ENCODE measurements at regions not wholly inside any gene's neighbourhood (a gene's known extent, or its start where the extent isn't known, plus 50 kb on each side); places are given as distances from the start of the nearest gene placed in this dataset.

DNA sequence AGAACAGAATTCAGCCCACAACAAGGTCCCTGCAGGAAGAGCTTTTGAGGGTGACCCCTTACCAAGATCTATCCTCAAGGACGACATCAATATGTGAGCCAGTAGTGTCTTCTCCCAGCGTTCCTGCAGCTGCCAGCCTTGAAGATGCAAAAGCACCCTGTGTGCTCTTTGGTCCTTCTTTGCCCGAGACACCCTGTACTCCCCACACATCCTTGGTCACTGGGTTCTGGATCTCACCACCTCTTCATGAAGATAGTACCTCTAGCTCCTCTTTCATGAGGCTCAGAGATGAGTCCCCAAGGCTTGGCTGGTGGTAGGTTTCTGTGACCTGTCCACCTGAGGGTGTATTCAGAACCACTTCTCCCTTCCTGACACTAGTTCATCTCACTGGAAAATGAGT lies 259.6 kb upstream of the FOXQ1 start:
- no peak overlapping the region for H3K4me3 ChIP-seq
- no peak overlapping the region for H3K27ac ChIP-seq
- H3K4me1 ChIP-seq (ENCODE audit: insufficient read depth): peaks cover 6% of the 10 kb centered on the region
- 92% methylated on average over 3 of the region's 3 CpGs for WGBS (ENCODE audit: low lambda C conversion rate, missing lambda C conversion rate)
- no peaks in the 10 kb centered on the region for H3K9me3 ChIP-seq (ENCODE audit: low read depth)
- H3K4me2 ChIP-seq: no peak overlapping the region
- H3K27me3 ChIP-seq: no peaks in the 10 kb centered on the region
- no peaks in the 10 kb centered on the region for H4K20me1 ChIP-seq (ENCODE audit: insufficient read depth, poor library complexity, severe bottlenecking)
- TF ChIP-seq, protein P1, sequence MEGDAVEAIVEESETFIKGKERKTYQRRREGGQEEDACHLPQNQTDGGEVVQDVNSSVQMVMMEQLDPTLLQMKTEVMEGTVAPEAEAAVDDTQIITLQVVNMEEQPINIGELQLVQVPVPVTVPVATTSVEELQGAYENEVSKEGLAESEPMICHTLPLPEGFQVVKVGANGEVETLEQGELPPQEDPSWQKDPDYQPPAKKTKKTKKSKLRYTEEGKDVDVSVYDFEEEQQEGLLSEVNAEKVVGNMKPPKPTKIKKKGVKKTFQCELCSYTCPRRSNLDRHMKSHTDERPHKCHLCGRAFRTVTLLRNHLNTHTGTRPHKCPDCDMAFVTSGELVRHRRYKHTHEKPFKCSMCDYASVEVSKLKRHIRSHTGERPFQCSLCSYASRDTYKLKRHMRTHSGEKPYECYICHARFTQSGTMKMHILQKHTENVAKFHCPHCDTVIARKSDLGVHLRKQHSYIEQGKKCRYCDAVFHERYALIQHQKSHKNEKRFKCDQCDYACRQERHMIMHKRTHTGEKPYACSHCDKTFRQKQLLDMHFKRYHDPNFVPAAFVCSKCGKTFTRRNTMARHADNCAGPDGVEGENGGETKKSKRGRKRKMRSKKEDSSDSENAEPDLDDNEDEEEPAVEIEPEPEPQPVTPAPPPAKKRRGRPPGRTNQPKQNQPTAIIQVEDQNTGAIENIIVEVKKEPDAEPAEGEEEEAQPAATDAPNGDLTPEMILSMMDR (IDR thresholded peaks at IDR 0.05; ENCODE audit: poor library complexity): no peak
- no peak for TF ChIP-seq EZH2phosphoT487 (IDR thresholded peaks at IDR 0.05; ENCODE audit: low read depth, severe bottlenecking, unreplicated experiment)
- TF ChIP-seq EZH2 (IDR thresholded peaks at IDR 0.05; ENCODE audit: borderline replicate concordance): no peak
- H3K36me3 ChIP-seq (replicated peaks; ENCODE audit: insufficient read depth, low read depth): no peaks in the 10 kb centered on the region
- no peak overlapping the region for H2AFZ ChIP-seq
- no peaks in the 10 kb centered on the region for H3K79me2 ChIP-seq
- H3K9me2 ChIP-seq (replicated peaks; ENCODE audit: insufficient read depth): no peaks in the 10 kb centered on the region
- no peak for DNase-seq (ENCODE audit: low spot score)

DNA sequence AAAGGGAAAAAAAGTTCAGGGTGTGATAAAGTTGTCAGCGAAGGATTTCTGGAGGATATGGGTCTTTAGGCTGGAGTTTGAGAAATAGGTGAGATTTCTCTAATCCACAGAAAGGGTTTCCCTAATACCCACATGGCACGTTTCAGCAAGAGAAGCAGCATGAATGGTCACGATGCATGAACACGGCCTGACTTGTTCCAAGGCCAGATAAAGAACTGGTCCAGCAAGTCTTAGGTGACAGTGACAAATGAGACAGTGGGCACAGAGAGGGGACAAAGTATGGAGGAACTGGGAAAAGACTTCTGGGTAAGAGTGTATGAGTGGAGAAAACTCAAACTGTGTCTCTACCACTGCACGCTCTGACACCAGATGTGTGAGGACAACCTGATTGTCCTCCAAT lies 262.0 kb upstream of the FOXQ1 start:
- H4K20me1 ChIP-seq (ENCODE audit: insufficient read depth, poor library complexity, severe bottlenecking): no peaks in the 10 kb centered on the region
- H3K36me3 ChIP-seq (replicated peaks; ENCODE audit: insufficient read depth, low read depth): no peaks in the 10 kb centered on the region
- H3K4me1 ChIP-seq (ENCODE audit: insufficient read depth): peaks cover 4% of the 10 kb centered on the region
- no peak overlapping the region for H2AFZ ChIP-seq
- no peak overlapping the region for H3K4me2 ChIP-seq
- H3K27ac ChIP-seq: no peak overlapping the region
- no peaks in the 10 kb centered on the region for H3K79me2 ChIP-seq
- DNase-seq (ENCODE audit: low spot score): no peak
- 54% methylated on average over 5 of the region's 5 CpGs for WGBS (ENCODE audit: low lambda C conversion rate, missing lambda C conversion rate)
- no peak overlapping the region for H3K4me3 ChIP-seq
- TF ChIP-seq EZH2phosphoT487 (IDR thresholded peaks at IDR 0.05; ENCODE audit: low read depth, severe bottlenecking, unreplicated experiment) (no peak), EZH2 (IDR thresholded peaks at IDR 0.05; ENCODE audit: borderline replicate concordance) (no peak)
- TF ChIP-seq, protein P1 (IDR thresholded peaks at IDR 0.05; ENCODE audit: poor library complexity): no peak
- H3K27me3 ChIP-seq: no peaks in the 10 kb centered on the region
- H3K9me2 ChIP-seq (replicated peaks; ENCODE audit: insufficient read depth): no peaks in the 10 kb centered on the region
- H3K9me3 ChIP-seq (ENCODE audit: low read depth): no peaks in the 10 kb centered on the region

DNA sequence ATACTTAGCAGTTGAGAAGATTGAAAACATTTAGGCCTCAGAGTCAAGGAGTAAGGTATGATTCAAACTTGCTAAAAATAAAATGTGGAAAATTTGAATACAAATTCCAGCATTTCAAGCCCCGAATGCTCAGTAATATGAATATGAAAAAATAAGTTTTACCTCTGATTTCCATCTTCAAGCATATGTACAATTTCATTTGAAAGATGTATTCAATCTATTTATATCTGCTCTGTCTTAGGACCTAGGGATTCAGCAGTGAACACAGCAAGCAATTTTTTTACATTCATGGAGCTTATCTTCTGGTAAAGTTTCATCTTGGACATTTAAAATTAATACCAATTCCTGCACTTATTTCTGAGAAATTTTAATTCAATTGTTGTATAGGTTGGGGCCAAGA lies 262.7 kb upstream of the FOXQ1 start:
- no peak overlapping the region for H3K4me2 ChIP-seq
- H3K4me1 ChIP-seq (ENCODE audit: insufficient read depth): peaks cover 6% of the 10 kb centered on the region
- H4K20me1 ChIP-seq (ENCODE audit: insufficient read depth, poor library complexity, severe bottlenecking): no peaks in the 10 kb centered on the region
- H3K27ac ChIP-seq: no peak overlapping the region
- WGBS (ENCODE audit: low lambda C conversion rate, missing lambda C conversion rate): 91% methylated on average over 1 of the region's 1 CpG
- no peaks in the 10 kb centered on the region for H3K9me2 ChIP-seq (replicated peaks; ENCODE audit: insufficient read depth)
- no peaks in the 10 kb centered on the region for H3K27me3 ChIP-seq
- no peaks in the 10 kb centered on the region for H3K36me3 ChIP-seq (replicated peaks; ENCODE audit: insufficient read depth, low read depth)
- DNase-seq (ENCODE audit: low spot score): no peak
- no peak overlapping the region for H3K4me3 ChIP-seq
- no peak overlapping the region for H2AFZ ChIP-seq
- no peaks in the 10 kb centered on the region for H3K79me2 ChIP-seq
- no peak for TF ChIP-seq EZH2 (IDR thresholded peaks at IDR 0.05; ENCODE audit: borderline replicate concordance)
- no peaks in the 10 kb centered on the region for H3K9me3 ChIP-seq (ENCODE audit: low read depth)

DNA sequence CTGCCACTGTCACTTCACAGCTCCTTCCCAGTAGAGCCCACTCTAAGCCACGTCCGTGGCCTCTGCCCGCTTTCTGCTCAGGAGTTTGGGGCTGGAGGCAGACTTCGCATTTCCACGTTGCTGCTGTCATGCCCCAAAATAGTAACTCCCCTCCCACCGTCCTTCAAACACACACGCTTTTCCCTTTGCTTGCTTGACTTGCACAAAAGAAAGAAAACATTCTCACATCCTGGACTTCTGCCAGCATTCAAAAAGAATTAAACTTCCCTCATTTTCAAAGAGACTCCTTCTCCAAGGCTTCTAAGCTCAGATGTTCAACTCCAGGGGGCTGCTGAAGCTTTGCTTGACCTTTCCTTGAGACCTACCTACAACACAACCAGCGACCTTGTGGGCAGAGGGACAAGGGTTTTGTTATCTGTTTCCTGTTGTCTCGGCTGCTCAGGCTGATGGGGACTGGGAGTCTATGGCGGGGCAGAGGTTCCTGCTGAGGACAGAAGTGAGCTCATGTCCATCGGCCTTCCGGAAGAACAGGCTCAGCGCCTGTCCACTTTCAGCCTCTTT lies 263.8 kb upstream of the FOXQ1 start:
- no peak for DNase-seq (ENCODE audit: low spot score)
- Histone ChIP-seq H3K9me2 (replicated peaks; ENCODE audit: insufficient read depth) (no peaks in the 10 kb centered on the region), H3K27ac (no peak overlapping the region), H3K4me3 (no peak overlapping the region), H3K9me3 (ENCODE audit: low read depth) (no peaks in the 10 kb centered on the region), H3K79me2 (no peaks in the 10 kb centered on the region), H3K27me3 (no peaks in the 10 kb centered on the region), H2AFZ (no peak overlapping the region), H3K4me2 (no peak overlapping the region), H4K20me1 (ENCODE audit: insufficient read depth, poor library complexity, severe bottlenecking) (no peaks in the 10 kb centered on the region), H3K36me3 (replicated peaks; ENCODE audit: insufficient read depth, low read depth) (no peaks in the 10 kb centered on the region), H3K4me1 (ENCODE audit: insufficient read depth) (peaks cover 6% of the 10 kb centered on the region)
- TF ChIP-seq, protein P1 (IDR thresholded peaks at IDR 0.05; ENCODE audit: poor library complexity): no peak
- TF ChIP-seq EZH2 (IDR thresholded peaks at IDR 0.05; ENCODE audit: borderline replicate concordance) (no peak), EZH2phosphoT487 (IDR thresholded peaks at IDR 0.05; ENCODE audit: low read depth, severe bottlenecking, unreplicated experiment) (no peak)
- 81% methylated on average over 13 of the region's 13 CpGs for WGBS (ENCODE audit: low lambda C conversion rate, missing lambda C conversion rate)

All from hepatocyte (in vitro differentiated cells).